HEK293T (cell line): ENCODE measurements at regions not wholly inside any gene's neighbourhood (a gene's known extent, or its start where the extent isn't known, plus 50 kb on each side); places are given as distances from the start of the nearest gene placed in this dataset.

Source experiments
- CTCF ChIA-PET: fragments of 350-600 bp; formaldehyde crosslinking; extraction: SDS; loops from one replicate; lab custom pipeline; 2021; ENCODE audit warnings: antibody characterized with exemption, inconsistent platforms; lab: Yijun Ruan, JAX
- POLR2A ChIA-PET: fragments of 350-600 bp; formaldehyde crosslinking; extraction: SDS; loops from one replicate; lab custom pipeline; 2020; ENCODE audit warnings: antibody characterized with exemption, inconsistent platforms; lab: Yijun Ruan, JAX
- DNase-seq: peaks from one replicate; pipeline ENCODE4 v3.0.0; 2012; ENCODE audit warnings: mixed read lengths; ENCODE audit errors: extremely low spot score
- ARNT ChIP-seq: fragments of 450-650 bp; IDR thresholded peaks from 2 replicates; pipeline ENCODE4 v1.6.1; 2017; ENCODE audit warnings: mild to moderate bottlenecking
- BHLHE40 ChIP-seq: fragments of 450-650 bp; IDR thresholded peaks from 2 replicates; pipeline ENCODE4 v1.6.1; 2016; ENCODE audit warnings: mild to moderate bottlenecking, moderate library complexity, borderline replicate concordance
- CTBP1 ChIP-seq: fragments of 450-650 bp; IDR thresholded peaks from 2 replicates; pipeline ENCODE4 v1.6.1; 2016; ENCODE audit warnings: borderline replicate concordance
- ELF4 ChIP-seq: fragments of 450-650 bp; IDR thresholded peaks from 2 replicates; pipeline ENCODE4 v1.6.1; 2017; ENCODE audit warnings: antibody characterized with exemption
- FOXA1 ChIP-seq: fragments of 450-650 bp; IDR thresholded peaks from 2 replicates; pipeline ENCODE4 v1.6.1; 2016; ENCODE audit warnings: mild to moderate bottlenecking
- FOXK2 ChIP-seq: fragments of 450-650 bp; IDR thresholded peaks from 2 replicates; pipeline ENCODE4 v1.6.1; 2016; ENCODE audit warnings: mild to moderate bottlenecking
- FOXM1 ChIP-seq: fragments of 450-650 bp; IDR thresholded peaks from 2 replicates; pipeline ENCODE4 v1.6.1; 2017; ENCODE audit warnings: mild to moderate bottlenecking, borderline replicate concordance
- HDGF ChIP-seq: fragments of 450-650 bp; IDR thresholded peaks from 2 replicates; pipeline ENCODE4 v1.6.1; 2017; ENCODE audit warnings: antibody characterized with exemption, borderline replicate concordance
- L3MBTL2 ChIP-seq: fragments of 450-650 bp; conservative IDR thresholded peaks from 2 replicates; pipeline ENCODE4 v1.6.1; 2016; ENCODE audit warnings: mild to moderate bottlenecking
- LEF1 ChIP-seq: fragments of 450-650 bp; IDR thresholded peaks from 2 replicates; pipeline ENCODE4 v1.6.1; 2017; ENCODE audit warnings: mild to moderate bottlenecking, borderline replicate concordance
- NFRKB ChIP-seq: fragments of 450-650 bp; IDR thresholded peaks from 2 replicates; pipeline ENCODE4 v1.6.1; 2016; ENCODE audit warnings: mild to moderate bottlenecking, moderate library complexity
- PKNOX1 ChIP-seq: fragments of 450-650 bp; IDR thresholded peaks from 2 replicates; pipeline ENCODE4 v1.6.1; 2016
- SP1 ChIP-seq: fragments of 450-650 bp; IDR thresholded peaks from 2 replicates; pipeline ENCODE4 v1.6.1; 2017
- SUZ12 ChIP-seq: fragments of 450-650 bp; IDR thresholded peaks from 2 replicates; pipeline ENCODE4 v1.6.1; 2016; ENCODE audit warnings: mild to moderate bottlenecking
- TARDBP ChIP-seq: fragments of 450-650 bp; IDR thresholded peaks from 2 replicates; pipeline ENCODE4 v1.6.1; 2016
- ZNF384 ChIP-seq: fragments of 450-650 bp; IDR thresholded peaks from 2 replicates; pipeline ENCODE4 v1.6.1; 2016

- CTCF ChIA-PET: interaction anchor here (0.7 to 1.4 kb wide), 4 partner anchors 61 to 280 kb away, joined by 3 to 6 read pairs (median 4); no protein-coding TSS in a partner anchor
- POLR2A ChIA-PET: no interaction called here
- TF ChIP-seq FOXA1 (no peak), SP1 (no peak), BHLHE40 (no peak), ARNT (no peak), FOXM1 (no peak), LEF1 (no peak), SUZ12 (no peak), L3MBTL2 (no peak), PKNOX1 (no peak), HDGF (no peak), ZNF384 (no peak), TARDBP (no peak), ELF4 (no peak), FOXK2 (no peak), NFRKB (no peak), CTBP1 (no peak)
Measured at GRCh38 chr6:56314683-56315523, 67.5 kb upstream of the COL21A1 start.

GRCh38 chr6:56311533-56312448, 64.4 kb upstream of the COL21A1 start:
- ChIA-PET CTCF (no interaction called here), POLR2A (no interaction called here)
- TF ChIP-seq TARDBP (no peak), ARNT (no peak)
- DNase-seq: no peak

More at GRCh38 chr6:56314683-56315523, 67.5 kb upstream of the COL21A1 start:
- peak; percentile 35 for DNase-seq

- CTCF ChIA-PET: no interaction called here
- no peak for DNase-seq
- no peak for TF ChIP-seq ELF4
- TF ChIP-seq L3MBTL2: no peak
- no peak for TF ChIP-seq BHLHE40
- no peak for TF ChIP-seq PKNOX1
- no peak for TF ChIP-seq ARNT
- TF ChIP-seq FOXM1: no peak
- TF ChIP-seq SP1: no peak
- no peak for TF ChIP-seq TARDBP
- no peak for TF ChIP-seq FOXK2
- no peak for TF ChIP-seq CTBP1
- TF ChIP-seq ZNF384: no peak
- TF ChIP-seq FOXA1: no peak
- no peak for TF ChIP-seq LEF1
- no peak for TF ChIP-seq SUZ12
- TF ChIP-seq HDGF: no peak
- no peak for TF ChIP-seq NFRKB
- POLR2A ChIA-PET: no interaction called here
Measured at GRCh38 chr6:56311061-56311460, 63.7 kb upstream of the COL21A1 start.

GRCh38 chr6:56310241-56310640, 62.9 kb upstream of the COL21A1 start:
- POLR2A ChIA-PET: no interaction called here
- DNase-seq: no peak
- TF ChIP-seq NFRKB (no peak), HDGF (no peak), ZNF384 (no peak), TARDBP (no peak), BHLHE40 (no peak), LEF1 (no peak), L3MBTL2 (no peak), ELF4 (no peak), FOXM1 (no peak), PKNOX1 (no peak), CTBP1 (no peak), SUZ12 (no peak), SP1 (no peak), ARNT (no peak), FOXA1 (no peak), FOXK2 (no peak)
- CTCF ChIA-PET: no interaction called here

GRCh38 chr6:56299916-56300315, 52.5 kb upstream of the COL21A1 start:
- CTCF ChIA-PET: interaction anchor here (1.1 kb wide), 1 partner anchor 656 kb away, joined by 3 read pairs; no protein-coding TSS in a partner anchor
- DNase-seq: no peak
- TF ChIP-seq SUZ12 (no peak), ARNT (no peak), TARDBP (no peak), FOXM1 (no peak), SP1 (no peak), BHLHE40 (no peak), FOXK2 (no peak), L3MBTL2 (no peak), HDGF (no peak), LEF1 (no peak), ELF4 (no peak), FOXA1 (no peak), ZNF384 (no peak)
- POLR2A ChIA-PET: no interaction called here
